ENCODE measurements at regions not wholly inside any gene's neighbourhood (a gene's known extent, or its start where the extent isn't known, plus 50 kb on each side); places are given as distances from the start of the nearest gene placed in this dataset.
"Not testable (repeated sequence)": the region's sequence is repeated elsewhere in the genome, so short reads cannot be mapped to it uniquely, and the experiment has no call there.

DNA sequence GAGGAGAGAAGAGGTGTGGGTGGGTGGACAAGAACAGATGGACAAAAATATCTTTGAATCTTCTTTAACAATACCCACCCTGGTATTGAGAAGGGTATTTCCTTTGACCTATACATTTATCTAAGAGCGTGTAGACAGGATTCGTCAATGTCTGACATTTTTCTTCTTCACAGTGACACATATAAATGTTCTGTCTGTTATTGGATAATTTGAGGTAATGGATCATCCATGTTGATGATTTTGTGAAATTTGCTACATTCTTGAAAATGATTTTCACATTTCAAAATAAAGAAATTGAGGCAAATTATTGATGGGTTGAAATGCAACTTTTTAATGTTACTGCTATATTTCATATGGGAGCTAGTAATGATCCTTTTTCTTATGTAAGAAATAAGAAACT lies 770.7 kb upstream of the EPHA7 start:
- H3K9me3 ChIP-seq (ENCODE audit: insufficient read depth, low read length): peaks cover 2% of the 10 kb centered on the region; the same call in 1 of the 2 replicates
- TF ChIP-seq YY1 (IDR thresholded peaks at IDR 0.05; ENCODE audit: insufficient read depth, insufficient read length): no peak
- TF ChIP-seq ZNF274 (IDR thresholded peaks at IDR 0.05; ENCODE audit: low read depth, low read length): no peak
- TF ChIP-seq SUZ12 (IDR thresholded peaks at IDR 0.05; ENCODE audit: extremely low read depth, insufficient read depth, insufficient read length): no peak
- no peak for DNase-seq (ENCODE audit: low read depth, low spot score)
- H3K27me3 ChIP-seq (ENCODE audit: insufficient read depth, insufficient read length): no peaks in the 10 kb centered on the region
- no peak overlapping the region for H3K4me3 ChIP-seq (ENCODE audit: insufficient read length, low read depth)
- no peaks in the 10 kb centered on the region for H3K36me3 ChIP-seq (ENCODE audit: insufficient read depth, insufficient read length, low read length)
- H3K4me1 ChIP-seq (ENCODE audit: insufficient read depth, insufficient read length): no peaks in the 10 kb centered on the region
- no peak overlapping the region for H3K9ac ChIP-seq (ENCODE audit: insufficient read length, low read depth)

DNA sequence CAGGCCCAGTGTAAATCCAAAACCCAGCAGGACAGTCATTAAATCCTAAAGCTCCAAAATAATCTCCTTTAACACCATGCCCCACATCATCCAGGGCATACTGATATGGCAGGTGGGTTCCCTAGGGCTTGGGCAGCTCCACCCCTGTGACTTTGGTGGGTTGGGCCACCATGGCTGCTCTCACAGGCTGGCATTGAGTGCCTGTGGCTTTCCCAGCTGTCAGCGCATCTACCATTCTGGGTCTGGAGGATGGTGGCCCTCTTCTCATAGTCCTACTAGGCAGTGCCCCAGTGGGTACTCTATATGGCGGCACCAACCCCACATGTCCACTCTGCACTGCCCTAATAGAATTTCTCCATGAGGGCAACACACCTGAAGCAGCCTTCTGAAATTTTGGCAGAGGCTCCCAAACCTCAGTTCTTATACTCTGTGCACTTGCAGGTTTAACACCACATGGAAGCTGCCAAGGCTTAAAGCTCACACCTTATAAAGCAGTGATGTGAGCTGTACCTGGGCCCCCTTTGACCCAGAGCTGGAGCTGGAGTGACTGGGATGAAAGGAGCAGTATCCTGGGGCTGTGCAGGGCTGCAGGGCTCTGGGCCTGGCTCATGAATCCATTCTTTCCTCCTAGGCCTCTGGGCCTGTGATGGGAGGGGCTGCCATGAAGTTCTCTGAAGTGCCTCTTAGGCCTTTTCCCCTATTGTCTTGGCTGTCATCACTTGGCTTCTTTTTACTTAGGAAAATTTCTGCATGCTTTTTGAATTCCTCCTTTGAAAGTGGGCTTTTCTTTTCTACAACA lies 765.5 kb upstream of the EPHA7 start:
- Histone ChIP-seq H3K4me3 (ENCODE audit: insufficient read length, low read depth) (no peak overlapping the region), H3K27me3 (ENCODE audit: insufficient read depth, insufficient read length) (no peaks in the 10 kb centered on the region), H3K9ac (ENCODE audit: insufficient read length, low read depth) (no peak overlapping the region), H3K9me3 (ENCODE audit: insufficient read depth, low read length) (peaks cover 7% of the 10 kb centered on the region; the same call in 1 of the 2 replicates), H3K36me3 (ENCODE audit: insufficient read depth, insufficient read length, low read length) (no peaks in the 10 kb centered on the region), H3K4me1 (ENCODE audit: insufficient read depth, insufficient read length) (no peaks in the 10 kb centered on the region)
- TF ChIP-seq ZNF274 (IDR thresholded peaks at IDR 0.05; ENCODE audit: low read depth, low read length): no peak
- TF ChIP-seq SUZ12 (IDR thresholded peaks at IDR 0.05; ENCODE audit: extremely low read depth, insufficient read depth, insufficient read length): no peak
- no peak for TF ChIP-seq YY1 (IDR thresholded peaks at IDR 0.05; ENCODE audit: insufficient read depth, insufficient read length)
- no peak for DNase-seq (ENCODE audit: low read depth, low spot score)

DNA sequence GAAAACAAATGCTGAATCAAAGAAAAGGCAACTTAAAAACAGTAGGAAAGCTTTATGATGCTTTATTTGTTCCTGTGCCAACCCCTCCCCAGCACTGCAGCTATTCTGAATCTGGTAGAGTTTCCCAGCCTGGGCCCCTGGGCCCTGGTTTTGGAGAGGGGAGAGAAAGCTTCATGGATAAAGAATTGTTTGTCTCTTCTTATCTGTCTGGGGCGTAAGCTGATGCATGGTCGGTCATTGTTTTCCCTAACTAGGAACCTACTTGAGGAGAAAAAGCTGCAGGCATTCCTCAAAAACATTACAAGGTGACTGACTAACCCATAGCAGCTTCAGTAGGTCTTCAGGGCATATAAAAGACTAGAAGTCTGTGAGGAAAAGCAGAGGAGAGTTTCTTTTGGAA lies 758.1 kb upstream of the EPHA7 start:
- Histone ChIP-seq H3K9ac (ENCODE audit: insufficient read length, low read depth) (no peak overlapping the region), H3K36me3 (ENCODE audit: insufficient read depth, insufficient read length, low read length) (no peaks in the 10 kb centered on the region), H3K4me3 (ENCODE audit: insufficient read length, low read depth) (no peak overlapping the region), H3K4me1 (ENCODE audit: insufficient read depth, insufficient read length) (no peaks in the 10 kb centered on the region), H3K27me3 (ENCODE audit: insufficient read depth, insufficient read length) (no peaks in the 10 kb centered on the region), H3K9me3 (ENCODE audit: insufficient read depth, low read length) (no peaks in the 10 kb centered on the region)
- DNase-seq (ENCODE audit: low read depth, low spot score): no peak
- no peak for TF ChIP-seq ZNF274 (IDR thresholded peaks at IDR 0.05; ENCODE audit: low read depth, low read length)
- no peak for TF ChIP-seq SUZ12 (IDR thresholded peaks at IDR 0.05; ENCODE audit: extremely low read depth, insufficient read depth, insufficient read length)
- TF ChIP-seq YY1 (IDR thresholded peaks at IDR 0.05; ENCODE audit: insufficient read depth, insufficient read length): no peak

- H3K9me3 ChIP-seq (ENCODE audit: insufficient read depth, low read length): no peaks in the 10 kb centered on the region
- DNase-seq (ENCODE audit: low read depth, low spot score): no peak
- H3K9ac ChIP-seq (ENCODE audit: insufficient read length, low read depth): no peak overlapping the region
- no peaks in the 10 kb centered on the region for H3K36me3 ChIP-seq (ENCODE audit: insufficient read depth, insufficient read length, low read length)
- no peaks in the 10 kb centered on the region for H3K4me1 ChIP-seq (ENCODE audit: insufficient read depth, insufficient read length)
- H3K4me3 ChIP-seq (ENCODE audit: insufficient read length, low read depth): no peak overlapping the region
- no peaks in the 10 kb centered on the region for H3K27me3 ChIP-seq (ENCODE audit: insufficient read depth, insufficient read length)
- TF ChIP-seq ZNF274 (IDR thresholded peaks at IDR 0.05; ENCODE audit: low read depth, low read length): no peak
- TF ChIP-seq YY1 (IDR thresholded peaks at IDR 0.05; ENCODE audit: insufficient read depth, insufficient read length): no peak
- no peak for TF ChIP-seq SUZ12 (IDR thresholded peaks at IDR 0.05; ENCODE audit: extremely low read depth, insufficient read depth, insufficient read length)
Observed at GRCh38 chr6:94175465-94175864, 756.1 kb upstream of the EPHA7 start.

- Histone ChIP-seq H3K27me3 (ENCODE audit: insufficient read depth, insufficient read length) (no peaks in the 10 kb centered on the region), H3K4me1 (ENCODE audit: insufficient read depth, insufficient read length) (no peaks in the 10 kb centered on the region), H3K9ac (ENCODE audit: insufficient read length, low read depth) (no peak overlapping the region), H3K4me3 (ENCODE audit: insufficient read length, low read depth) (no peak overlapping the region), H3K9me3 (ENCODE audit: insufficient read depth, low read length) (no peaks in the 10 kb centered on the region), H3K36me3 (ENCODE audit: insufficient read depth, insufficient read length, low read length) (no peaks in the 10 kb centered on the region)
- no peak for TF ChIP-seq YY1 (IDR thresholded peaks at IDR 0.05; ENCODE audit: insufficient read depth, insufficient read length)
- no peak for TF ChIP-seq ZNF274 (IDR thresholded peaks at IDR 0.05; ENCODE audit: low read depth, low read length)
- TF ChIP-seq SUZ12 (IDR thresholded peaks at IDR 0.05; ENCODE audit: extremely low read depth, insufficient read depth, insufficient read length): no peak
- DNase-seq (ENCODE audit: low read depth, low spot score): no peak
Observed at GRCh38 chr6:94163877-94164276, 744.5 kb upstream of the EPHA7 start.

GRCh38 chr6:94150886-94151285 lies 731.5 kb upstream of the EPHA7 start:
- Histone ChIP-seq H3K4me1 (ENCODE audit: insufficient read depth, insufficient read length) (no peaks in the 10 kb centered on the region), H3K9me3 (ENCODE audit: insufficient read depth, low read length) (no peaks in the 10 kb centered on the region), H3K36me3 (ENCODE audit: insufficient read depth, insufficient read length, low read length) (no peaks in the 10 kb centered on the region), H3K27me3 (ENCODE audit: insufficient read depth, insufficient read length) (no peaks in the 10 kb centered on the region), H3K9ac (ENCODE audit: insufficient read length, low read depth) (no peak overlapping the region), H3K4me3 (ENCODE audit: insufficient read length, low read depth) (no peak overlapping the region)
- TF ChIP-seq ZNF274 (IDR thresholded peaks at IDR 0.05; ENCODE audit: low read depth, low read length) (no peak), YY1 (IDR thresholded peaks at IDR 0.05; ENCODE audit: insufficient read depth, insufficient read length) (no peak), SUZ12 (IDR thresholded peaks at IDR 0.05; ENCODE audit: extremely low read depth, insufficient read depth, insufficient read length) (no peak)
- DNase-seq (ENCODE audit: low read depth, low spot score): no peak

DNA sequence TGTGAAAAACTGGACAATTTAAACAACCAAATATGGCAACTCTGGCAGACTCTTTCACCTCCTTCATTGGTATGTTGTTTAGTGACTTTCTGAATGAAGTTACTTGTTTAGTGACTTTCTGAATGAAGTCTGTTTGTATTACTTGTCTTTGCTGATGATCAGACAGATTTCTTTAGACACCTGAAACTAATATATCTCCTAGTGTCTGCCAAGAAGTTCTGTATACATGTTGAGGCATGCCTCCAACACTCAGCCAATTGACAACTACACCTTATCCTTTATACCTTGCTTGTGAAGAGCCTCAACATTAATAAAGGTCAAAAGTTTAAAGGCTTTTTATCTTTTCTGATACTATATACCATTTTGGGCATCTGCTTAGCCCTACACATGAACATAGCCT lies 725.4 kb upstream of the EPHA7 start:
- H3K9me3 ChIP-seq (ENCODE audit: insufficient read depth, low read length): no peaks in the 10 kb centered on the region
- no peak overlapping the region for H3K9ac ChIP-seq (ENCODE audit: insufficient read length, low read depth)
- H3K4me3 ChIP-seq (ENCODE audit: insufficient read length, low read depth): no peak overlapping the region
- DNase-seq (ENCODE audit: low read depth, low spot score): no peak
- H3K4me1 ChIP-seq (ENCODE audit: insufficient read depth, insufficient read length): no peaks in the 10 kb centered on the region
- no peaks in the 10 kb centered on the region for H3K36me3 ChIP-seq (ENCODE audit: insufficient read depth, insufficient read length, low read length)
- TF ChIP-seq ZNF274 (IDR thresholded peaks at IDR 0.05; ENCODE audit: low read depth, low read length) (no peak), SUZ12 (IDR thresholded peaks at IDR 0.05; ENCODE audit: extremely low read depth, insufficient read depth, insufficient read length) (no peak), YY1 (IDR thresholded peaks at IDR 0.05; ENCODE audit: insufficient read depth, insufficient read length) (no peak)
- H3K27me3 ChIP-seq (ENCODE audit: insufficient read depth, insufficient read length): no peaks in the 10 kb centered on the region

- H3K36me3 ChIP-seq (ENCODE audit: insufficient read depth, insufficient read length, low read length); DNase-seq (ENCODE audit: low read depth, low spot score); H3K4me1 ChIP-seq (ENCODE audit: insufficient read depth, insufficient read length): not testable (repeated sequence)
Observed at GRCh38 chr6:94137178-94137577, 717.8 kb upstream of the EPHA7 start.

More at GRCh38 chr6:94137178-94137577, 717.8 kb upstream of the EPHA7 start:
- H3K4me3 ChIP-seq (ENCODE audit: insufficient read length, low read depth); H3K27me3 ChIP-seq (ENCODE audit: insufficient read depth, insufficient read length); H3K9ac ChIP-seq (ENCODE audit: insufficient read length, low read depth); H3K9me3 ChIP-seq (ENCODE audit: insufficient read depth, low read length): not testable (repeated sequence)

Data from NT2/D1 (cell line).